Mucosa of descending colon (tissue), 3 donors: ENCODE measurements at regions not wholly inside any gene's neighbourhood (a gene's known extent, or its start where the extent isn't known, plus 50 kb on each side); places are given as distances from the start of the nearest gene placed in this dataset.
"Not testable (repeated sequence)": the region's sequence is repeated elsewhere in the genome, so short reads cannot be mapped to it uniquely, and the experiment has no call there.

Source experiments
- ATAC-seq: fragments of 200-7000 bp; cut with Tn5 transposase; one replicate; pipeline ENCODE4 v1.9.1; 2020; ENCODE audit warnings: mild to moderate bottlenecking, moderate library complexity
- DNase-seq, 3 donors: peaks; one replicate each; pipeline ENCODE4 v3.0.0-alpha.2; 2020
- H3K36me3 ChIP-seq: fragments of 200-600 bp; one replicate; pipeline ENCODE4 v1.8.0; 2021; ENCODE audit warnings: low read depth, mild to moderate bottlenecking
- H3K4me1 ChIP-seq: fragments of 200-600 bp; one replicate; pipeline ENCODE4 v1.8.0; 2021; ENCODE audit warnings: low read depth, mild to moderate bottlenecking
- H3K4me3 ChIP-seq: fragments of 200-600 bp; one replicate; pipeline ENCODE4 v1.8.0; 2021; ENCODE audit warnings: mild to moderate bottlenecking
- H3K9me3 ChIP-seq: fragments of 200-600 bp; one replicate; pipeline ENCODE4 v1.8.0; 2021; ENCODE audit warnings: mild to moderate bottlenecking
- CTCF ChIP-seq: fragments of 200-600 bp; IDR thresholded peaks from one replicate; pipeline ENCODE4 v1.8.0; 2022; ENCODE audit warnings: antibody characterized with exemption, mild to moderate bottlenecking
- intact Hi-C, 2 donors: fragments of 100-400 bp; cut with DNase I in 1 of 2; cut with micrococcal nuclease in 1 of 2; formaldehyde crosslinking; loops; one replicate each; pipeline versions ENCODE4 v1.11.0 to v1.11.1; 2022; cut with DNase I, micrococcal nuclease
- donor health status: DM: no; HTN: no; CAD: no; lungs with moderate emphysema.
- donor health status: DM: no; HTN: no; CAD: no.
- donor health status: DM: no; HTN: yes; CAD: no.

- ATAC-seq, result no peak
- no peak for TF ChIP-seq CTCF
Observed at GRCh38 chr1:245074898-245075297, 79.9 kb upstream of the KIF26B start.

GRCh38 chr1:245074232-245074747 is 80.5 kb upstream of the KIF26B start:
- Histone ChIP-seq H3K9me3 (no peaks in the 10 kb centered on the region), H3K36me3 (no peaks in the 10 kb centered on the region), H3K4me1 (no peaks in the 10 kb centered on the region), H3K4me3 (no peak overlapping the region)
- intact Hi-C loops, result no loop called here
- ATAC-seq (peak; percentile 79), DNase-seq (peak in 1 of 3 donors; percentile 25)
- TF ChIP-seq CTCF, result no peak

More at GRCh38 chr1:245074898-245075297, 79.9 kb upstream of the KIF26B start:
- H3K9me3 ChIP-seq, result no peaks in the 10 kb centered on the region
- no peaks in the 10 kb centered on the region for H3K4me1 ChIP-seq
- intact Hi-C loops, result no loop called here
- H3K4me3 ChIP-seq, result no peak overlapping the region
- no peak for DNase-seq
- no peaks in the 10 kb centered on the region for H3K36me3 ChIP-seq

- Histone ChIP-seq H3K4me1 (no peaks in the 10 kb centered on the region), H3K36me3 (no peaks in the 10 kb centered on the region), H3K9me3 (no peaks in the 10 kb centered on the region), H3K4me3 (no peak overlapping the region)
- DNase-seq (no peak), ATAC-seq (no peak)
- intact Hi-C loops, result no loop called here
- no peak for TF ChIP-seq CTCF
Observed at GRCh38 chr1:245070836-245071615, 83.8 kb upstream of the KIF26B start.

GRCh38 chr1:245067257-245067656 is 87.5 kb upstream of the KIF26B start:
- ATAC-seq (no peak), DNase-seq (no peak)
- intact Hi-C loops, result no loop called here
- H3K4me1 ChIP-seq, result no peaks in the 10 kb centered on the region
- no peaks in the 10 kb centered on the region for H3K9me3 ChIP-seq
- H3K36me3 ChIP-seq, result no peaks in the 10 kb centered on the region
- no peak overlapping the region for H3K4me3 ChIP-seq
- TF ChIP-seq CTCF, result no peak

- H3K4me3 ChIP-seq, result no peak overlapping the region
- no peak for DNase-seq
- no peak for ATAC-seq
- no peak for TF ChIP-seq CTCF
- intact Hi-C loops, result no loop called here
- peaks cover 10% of the 10 kb centered on the region for H3K4me1 ChIP-seq
- no peaks in the 10 kb centered on the region for H3K9me3 ChIP-seq
- H3K36me3 ChIP-seq, result no peaks in the 10 kb centered on the region
Observed at GRCh38 chr1:245062741-245063305, 92.0 kb upstream of the KIF26B start.

GRCh38 chr1:245061808-245062207 is 93.0 kb upstream of the KIF26B start:
- H3K9me3 ChIP-seq, H3K36me3 ChIP-seq, H3K4me1 ChIP-seq, H3K4me3 ChIP-seq, ATAC-seq, intact Hi-C loops, DNase-seq: not testable (repeated sequence)
